CD4-positive, alpha-beta T cell treated with Interleukin-2 at 100 ng/mL for 4 hours (primary cell): ENCODE measurements at regions not wholly inside any gene's neighbourhood (a gene's known extent, or its start where the extent isn't known, plus 50 kb on each side); places are given as distances from the start of the nearest gene placed in this dataset.
A peak's percentile ranks its signal among the peaks of the same experiment; 100 is the strongest.
"Not testable (repeated sequence)": the region's sequence is repeated elsewhere in the genome, so short reads cannot be mapped to it uniquely, and the experiment has no call there.

Experiments used
- DNase-seq: peaks from one replicate; pipeline ENCODE4 v3.0.0-alpha.2; 2020; ENCODE audit warnings: low spot score

- DNase-seq = peak; percentile 5
Observed at GRCh38 chr16:52976539-52977167, 76.0 kb downstream of the CHD9NB start.

GRCh38 chr16:52967744-52968143, 85.0 kb downstream of the CHD9NB start:
- DNase-seq = no peak

GRCh38 chr16:52964290-52964689, 88.4 kb downstream of the CHD9NB start:
- no peak for DNase-seq

GRCh38 chr16:52963855-52964242, 88.8 kb downstream of the CHD9NB start:
- DNase-seq = no peak

GRCh38 chr16:52963212-52963854, 89.4 kb downstream of the CHD9NB start:
- DNase-seq = no peak

- DNase-seq = no peak
Observed at GRCh38 chr16:52958951-52959350, 93.7 kb downstream of the CHD9NB start.

- no peak for DNase-seq
Observed at GRCh38 chr16:52957199-52957598, 95.5 kb downstream of the CHD9NB start.

GRCh38 chr16:52956044-52956443, 96.7 kb downstream of the CHD9NB start:
- no peak for DNase-seq

- DNase-seq = no peak
Observed at GRCh38 chr16:52953215-52953614, 99.5 kb downstream of the CHD9NB start.

- DNase-seq = no peak
Observed at GRCh38 chr16:52948946-52949345, 103.8 kb downstream of the CHD9NB start.

- no peak for DNase-seq
Observed at GRCh38 chr16:52932321-52932720, 120.4 kb downstream of the CHD9NB start.

- no peak for DNase-seq
Observed at GRCh38 chr16:52929478-52930400, 123.0 kb downstream of the CHD9NB start.

GRCh38 chr16:52928955-52929354, 123.7 kb downstream of the CHD9NB start:
- DNase-seq = no peak

- DNase-seq = no peak
Observed at GRCh38 chr16:52925143-52925542, 127.6 kb downstream of the CHD9NB start.

GRCh38 chr16:52924162-52924561, 128.5 kb downstream of the CHD9NB start:
- DNase-seq = no peak

GRCh38 chr16:52921104-52921503, 131.6 kb downstream of the CHD9NB start:
- no peak for DNase-seq

GRCh38 chr16:52920331-52920730, 132.4 kb downstream of the CHD9NB start:
- DNase-seq = no peak

GRCh38 chr16:52914428-52914827, 138.3 kb downstream of the CHD9NB start:
- no peak for DNase-seq

- peak; percentile 12 for DNase-seq
Observed at GRCh38 chr16:52912565-52913173, 140.0 kb downstream of the CHD9NB start.

- DNase-seq = not testable (repeated sequence)
Observed at GRCh38 chr16:52908057-52908456, 144.6 kb downstream of the CHD9NB start.

- no peak for DNase-seq
Observed at GRCh38 chr16:52906281-52906680, 146.4 kb downstream of the CHD9NB start.

- no peak for DNase-seq
Observed at GRCh38 chr16:52896478-52897164, 156.1 kb downstream of the CHD9NB start.
